ENCODE measurements at regions not wholly inside any gene's neighbourhood (a gene's known extent, or its start where the extent isn't known, plus 50 kb on each side); places are given as distances from the start of the nearest gene placed in this dataset.

- DNase-seq (ENCODE audit: low spot score), result no peak
Measured at GRCh38 chr2:9681427-9681817, 50.6 kb upstream of the YWHAQ start.

- no peak for DNase-seq (ENCODE audit: low spot score)
Measured at GRCh38 chr2:9685637-9686036, 54.8 kb upstream of the YWHAQ start.

GRCh38 chr2:9686061-9686460 lies 55.3 kb upstream of the YWHAQ start:
- no peak for DNase-seq (ENCODE audit: low spot score)

- DNase-seq (ENCODE audit: low spot score), result no peak
Measured at GRCh38 chr2:9690252-9690651, 59.5 kb upstream of the YWHAQ start.

GRCh38 chr2:9690716-9691498 lies 60.1 kb upstream of the YWHAQ start:
- DNase-seq (ENCODE audit: low spot score), result no peak

- DNase-seq (ENCODE audit: low spot score), result no peak
Measured at GRCh38 chr2:9692456-9693195, 61.8 kb upstream of the YWHAQ start.

GRCh38 chr2:9693196-9693491 lies 62.3 kb upstream of the YWHAQ start:
- peak; percentile 45 for DNase-seq (ENCODE audit: low spot score)

- no peak for DNase-seq (ENCODE audit: low spot score)
Measured at GRCh38 chr2:9693646-9694045, 62.8 kb upstream of the YWHAQ start.

GRCh38 chr2:9694661-9695234 lies 64.0 kb upstream of the YWHAQ start:
- no peak for DNase-seq (ENCODE audit: low spot score)

GRCh38 chr2:9695941-9696340 lies 65.1 kb upstream of the YWHAQ start:
- no peak for DNase-seq (ENCODE audit: low spot score)

GRCh38 chr2:9696731-9697130 lies 65.9 kb upstream of the YWHAQ start:
- DNase-seq (ENCODE audit: low spot score), result no peak

GRCh38 chr2:9697909-9698308 lies 67.1 kb upstream of the YWHAQ start:
- no peak for DNase-seq (ENCODE audit: low spot score)

GRCh38 chr2:9699139-9700108 lies 68.6 kb upstream of the YWHAQ start:
- no peak for DNase-seq (ENCODE audit: low spot score)

GRCh38 chr2:9700109-9700495 lies 69.3 kb upstream of the YWHAQ start:
- no peak for DNase-seq (ENCODE audit: low spot score)

GRCh38 chr2:9702604-9703084 lies 71.8 kb upstream of the YWHAQ start:
- no peak for DNase-seq (ENCODE audit: low spot score)

GRCh38 chr2:9703085-9703678 lies 72.4 kb upstream of the YWHAQ start:
- DNase-seq (ENCODE audit: low spot score), result no peak

GRCh38 chr2:9703701-9704221 lies 73.0 kb upstream of the YWHAQ start:
- peak; percentile 18 for DNase-seq (ENCODE audit: low spot score)

GRCh38 chr2:9704600-9704999 lies 73.8 kb upstream of the YWHAQ start:
- DNase-seq (ENCODE audit: low spot score), result no peak

- DNase-seq (ENCODE audit: low spot score), result no peak
Measured at GRCh38 chr2:9705196-9705595, 74.4 kb upstream of the YWHAQ start.

GRCh38 chr2:9707008-9707407 lies 76.2 kb upstream of the YWHAQ start:
- no peak for DNase-seq (ENCODE audit: low spot score)

GRCh38 chr2:9707611-9708160 lies 76.9 kb upstream of the YWHAQ start:
- no peak for DNase-seq (ENCODE audit: low spot score)
